ENCODE measurements at regions not wholly inside any gene's neighbourhood (a gene's known extent, or its start where the extent isn't known, plus 50 kb on each side); places are given as distances from the start of the nearest gene placed in this dataset.
"Not testable (repeated sequence)": the region's sequence is repeated elsewhere in the genome, so short reads cannot be mapped to it uniquely, and the experiment has no call there.

DNA sequence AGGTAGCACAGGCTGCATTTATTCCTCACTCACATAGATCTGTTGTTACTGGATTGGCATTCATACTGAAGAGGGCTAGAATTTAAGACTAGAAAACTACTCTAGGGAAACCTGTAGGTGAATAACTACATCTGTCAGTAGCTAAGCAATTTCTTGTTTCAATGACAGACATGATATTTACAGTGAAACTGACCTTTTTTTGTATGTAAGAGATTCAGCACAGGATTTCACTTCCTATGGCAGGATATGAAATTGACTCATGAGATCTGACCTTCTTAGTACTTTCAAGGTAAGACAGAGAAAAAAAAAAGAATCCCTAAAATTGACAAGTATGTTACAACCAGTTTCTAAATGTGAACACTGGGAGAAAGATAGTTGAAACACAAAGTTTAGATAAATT lies 189.8 kb upstream of the SLC16A7 start:
- DNase-seq (ENCODE audit: low read depth, low spot score), result no peak

DNA sequence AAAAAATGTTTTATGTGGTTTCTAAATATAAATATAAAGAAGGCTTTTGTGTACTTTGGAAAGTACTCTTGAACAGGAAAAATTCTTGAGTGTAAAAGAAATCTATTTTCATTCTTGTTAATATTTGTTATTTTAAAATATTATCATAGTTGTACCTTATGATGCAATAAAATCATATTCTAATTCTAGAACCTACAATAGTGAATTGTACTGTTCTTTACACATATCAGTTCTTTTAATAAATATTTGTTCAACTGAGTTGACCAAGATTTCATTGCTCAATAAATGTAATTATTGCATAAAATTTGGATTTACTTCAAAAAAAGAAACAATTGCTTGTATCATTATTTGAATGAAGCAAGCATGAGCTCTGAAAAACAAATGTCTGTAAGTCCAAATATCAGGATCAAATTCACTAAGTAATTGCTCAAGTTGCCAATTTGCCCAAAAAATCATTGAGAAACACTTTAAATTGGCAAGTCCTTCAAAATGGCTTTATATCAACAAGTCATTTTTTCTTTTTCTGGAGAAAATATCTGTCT lies 191.6 kb upstream of the SLC16A7 start:
- DNase-seq (ENCODE audit: low read depth, low spot score), result no peak

DNA sequence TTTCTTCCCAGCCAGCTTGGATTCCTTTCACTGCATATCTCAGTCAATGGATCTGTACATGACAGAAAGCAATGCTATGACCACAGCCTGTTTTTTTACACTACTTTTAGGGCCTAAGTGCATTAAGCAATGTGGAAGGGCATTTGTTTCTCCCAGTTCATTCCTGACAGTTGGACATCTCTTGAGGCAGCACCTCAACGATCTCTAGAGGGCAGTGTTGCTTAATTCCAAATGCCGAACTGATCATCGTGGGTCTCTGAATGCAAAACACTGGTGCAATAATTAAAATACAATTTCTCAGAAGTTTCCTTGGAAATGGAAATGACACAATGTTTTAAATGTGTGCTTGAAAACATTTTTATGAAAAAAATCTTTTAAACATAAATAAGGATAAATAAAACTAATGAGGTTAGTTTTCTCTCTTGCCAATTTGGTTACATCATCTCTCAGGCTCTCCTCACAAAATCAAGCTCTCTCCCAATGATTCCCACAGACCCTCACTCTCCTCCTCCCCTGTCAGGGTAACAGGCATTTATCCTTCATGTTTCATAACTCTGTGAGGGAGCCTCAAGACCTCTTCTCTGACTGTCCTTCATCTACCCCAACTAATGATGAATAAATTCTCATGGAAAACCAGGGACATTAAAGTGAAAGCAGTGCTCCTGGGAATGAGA lies 192.4 kb upstream of the SLC16A7 start:
- peak; percentile 51 for DNase-seq (ENCODE audit: low read depth, low spot score)

DNA sequence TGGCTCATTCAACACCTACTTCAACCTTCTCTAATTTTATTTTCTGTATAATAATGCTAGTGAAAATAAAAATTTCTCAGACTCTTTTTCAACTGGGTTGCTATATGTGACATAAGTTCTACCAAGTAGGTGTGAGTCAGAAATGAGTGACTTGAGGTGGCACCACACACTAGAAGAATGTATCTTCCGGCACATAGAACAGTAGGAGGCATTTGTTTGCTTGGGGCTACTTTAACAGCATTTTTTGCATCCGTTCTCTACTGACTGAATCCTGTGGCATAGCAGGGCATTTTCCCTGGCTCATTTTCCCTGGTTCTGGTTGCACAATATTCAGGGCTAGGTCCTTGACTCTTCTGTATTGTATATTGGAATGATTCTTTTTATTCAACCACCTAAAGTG lies 194.0 kb upstream of the SLC16A7 start:
- no peak for DNase-seq (ENCODE audit: low read depth, low spot score)

DNA sequence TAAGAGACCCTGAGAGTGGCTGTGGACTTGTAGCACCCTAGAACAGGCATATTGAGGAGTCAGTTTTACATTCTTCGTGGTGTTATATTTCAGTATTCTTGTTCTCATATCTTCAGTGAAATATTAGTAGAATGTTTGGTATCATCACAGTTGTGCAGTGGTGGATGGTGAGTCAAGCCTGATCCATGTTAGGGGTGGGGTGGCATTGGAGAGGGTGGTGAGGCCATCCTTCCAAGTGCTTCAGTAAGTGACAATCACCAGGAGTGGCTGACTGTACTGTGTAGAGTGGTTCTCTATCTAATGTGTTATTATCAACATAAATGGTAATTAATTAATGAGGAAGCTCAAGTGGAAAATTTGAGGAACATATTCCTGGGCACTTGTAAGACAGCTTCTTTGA lies 197.7 kb upstream of the SLC16A7 start:
- no peak for DNase-seq (ENCODE audit: low read depth, low spot score)

DNA sequence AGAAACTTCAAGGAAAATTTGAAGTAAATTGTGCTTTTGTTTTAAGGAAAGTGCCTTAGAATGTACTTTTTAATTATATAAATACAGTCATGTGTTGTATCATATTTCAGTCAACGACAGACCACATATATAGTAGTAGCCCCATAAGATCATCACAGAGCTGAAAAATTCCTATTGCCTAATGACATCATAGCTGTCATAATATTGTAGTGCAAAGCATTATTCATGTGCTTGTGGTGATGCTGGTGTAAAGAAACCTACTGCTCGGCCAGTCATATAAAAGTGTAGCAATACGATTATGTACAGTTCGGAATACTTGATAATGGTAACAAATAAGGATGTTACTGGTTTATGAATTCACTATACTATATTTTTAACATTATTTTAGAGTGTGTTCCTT lies 198.9 kb upstream of the SLC16A7 start:
- no peak for DNase-seq (ENCODE audit: low read depth, low spot score)

DNA sequence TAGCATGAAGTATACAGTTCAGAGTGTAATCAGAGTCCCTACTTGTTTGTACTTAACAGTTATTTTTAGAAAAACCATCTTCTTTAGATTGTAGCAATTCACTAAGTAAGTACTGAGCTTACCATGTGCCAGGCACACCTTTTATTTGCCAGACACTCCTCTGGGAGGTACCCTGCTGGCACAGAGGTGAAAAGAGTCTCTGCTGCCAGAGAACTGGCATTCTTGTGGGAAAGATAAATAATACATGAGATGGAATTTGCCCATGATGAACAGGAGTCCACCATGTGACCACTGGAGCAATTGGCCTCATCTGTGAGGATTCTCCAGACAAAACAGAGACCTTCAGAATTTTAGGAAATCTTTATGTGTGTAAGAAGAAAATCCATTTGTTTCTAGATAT lies 199.3 kb upstream of the SLC16A7 start:
- no peak for DNase-seq (ENCODE audit: low read depth, low spot score)

DNA sequence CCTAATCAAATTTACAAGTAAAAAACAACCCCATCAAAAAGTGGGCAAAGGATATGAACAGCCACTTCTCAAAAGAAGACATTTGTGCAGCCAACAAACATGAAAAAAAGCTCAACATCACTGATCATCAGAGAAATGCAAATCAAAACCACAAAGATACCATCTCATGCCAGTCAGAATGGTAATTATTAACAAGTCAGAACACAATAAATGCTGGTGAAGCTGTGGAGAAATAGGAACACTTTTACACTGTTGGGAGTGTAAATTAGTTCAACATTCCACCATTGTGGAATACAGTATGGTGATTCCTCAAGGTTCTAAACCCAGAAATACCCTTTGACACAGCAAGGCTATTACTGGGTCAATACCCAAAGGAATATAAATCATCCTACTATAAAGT lies 200.5 kb upstream of the SLC16A7 start:
- DNase-seq (ENCODE audit: low read depth, low spot score), result not testable (repeated sequence)

DNA sequence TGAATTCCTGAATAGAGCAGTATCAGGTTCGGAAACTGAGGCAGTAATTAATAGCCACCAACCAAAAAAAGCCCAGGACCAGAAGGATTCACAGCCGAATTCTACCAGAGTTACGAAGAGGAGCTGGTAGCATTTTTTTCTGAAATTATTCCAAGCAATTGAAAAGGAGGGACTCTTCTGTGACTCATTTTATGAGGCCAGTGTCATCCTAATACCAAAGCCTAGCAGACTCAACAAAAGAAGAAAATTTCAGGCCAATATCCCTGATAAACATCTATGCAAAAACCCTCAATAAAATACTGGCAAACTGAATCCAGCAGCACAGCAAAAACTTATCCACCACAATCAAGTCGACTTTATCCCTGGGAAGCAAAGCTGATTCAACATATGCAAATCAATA lies 202.3 kb upstream of the SLC16A7 start:
- DNase-seq (ENCODE audit: low read depth, low spot score), result no peak

DNA sequence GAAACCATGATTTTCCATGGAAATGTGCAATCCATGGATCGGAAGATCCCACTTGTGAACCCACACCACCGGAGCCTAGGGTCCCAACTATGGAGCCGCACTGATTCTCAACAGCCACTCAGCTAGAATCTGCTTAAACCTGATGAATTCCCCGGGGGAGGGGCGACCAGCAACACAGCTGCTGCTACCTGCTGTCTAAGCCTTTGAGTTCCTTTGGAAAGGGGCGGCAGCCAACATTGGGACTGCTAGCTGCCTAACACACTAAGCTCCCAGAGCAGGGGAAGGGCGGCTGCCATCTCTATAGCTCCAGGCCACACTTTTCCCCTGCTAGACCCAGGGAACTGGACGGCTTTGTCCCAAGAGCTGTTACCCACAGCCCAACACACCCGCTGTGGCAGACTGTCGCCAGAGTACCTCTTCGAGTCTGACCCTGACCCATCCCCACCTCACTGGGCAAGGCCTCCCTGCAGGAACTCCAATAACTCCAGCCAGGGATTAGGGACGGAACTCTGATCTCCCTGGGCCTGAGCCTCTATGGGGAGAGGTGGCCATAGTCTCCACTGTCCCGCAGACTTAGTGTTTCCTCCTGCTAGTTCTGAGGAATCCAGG lies 205.8 kb upstream of the SLC16A7 start:
- DNase-seq (ENCODE audit: low read depth, low spot score), result peak; percentile 4

DNA sequence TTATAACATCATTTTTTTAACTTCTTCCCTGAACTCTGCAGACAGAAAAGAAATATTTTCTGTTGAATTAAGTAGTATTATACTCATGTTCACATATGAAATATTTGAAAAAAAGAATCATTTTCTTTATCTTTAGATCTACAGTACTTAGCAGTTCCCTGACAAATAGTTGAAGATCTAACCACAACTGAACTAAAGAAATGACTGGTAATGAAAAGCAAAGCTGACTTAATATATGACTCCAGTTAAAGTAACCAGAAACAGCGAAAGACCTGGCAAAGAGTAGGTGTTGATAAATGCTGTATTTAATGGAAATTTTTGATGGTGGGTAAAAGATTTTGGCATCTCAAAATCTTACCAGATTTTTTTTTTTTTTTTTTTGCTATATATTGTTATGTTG lies 207.1 kb upstream of the SLC16A7 start:
- no peak for DNase-seq (ENCODE audit: low read depth, low spot score)

DNA sequence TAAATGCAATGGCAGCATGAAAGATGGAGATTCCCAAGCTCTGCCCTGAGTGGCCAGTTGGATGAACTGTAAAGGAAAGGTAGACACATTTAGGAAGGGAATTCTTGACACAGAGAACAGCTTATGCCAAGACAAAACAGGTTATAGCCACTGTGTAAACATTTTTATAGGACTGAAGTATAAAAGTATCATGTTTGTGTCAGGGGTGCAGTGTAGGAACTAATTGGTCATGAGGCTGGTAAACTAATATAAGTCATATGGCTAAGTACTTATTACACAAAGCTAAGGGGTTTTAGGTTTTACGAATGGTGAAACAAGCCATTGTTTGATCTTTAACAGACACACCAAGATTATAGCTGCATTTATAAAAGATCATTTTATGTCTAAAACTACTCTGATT lies 207.7 kb upstream of the SLC16A7 start:
- DNase-seq (ENCODE audit: low read depth, low spot score), result no peak

DNA sequence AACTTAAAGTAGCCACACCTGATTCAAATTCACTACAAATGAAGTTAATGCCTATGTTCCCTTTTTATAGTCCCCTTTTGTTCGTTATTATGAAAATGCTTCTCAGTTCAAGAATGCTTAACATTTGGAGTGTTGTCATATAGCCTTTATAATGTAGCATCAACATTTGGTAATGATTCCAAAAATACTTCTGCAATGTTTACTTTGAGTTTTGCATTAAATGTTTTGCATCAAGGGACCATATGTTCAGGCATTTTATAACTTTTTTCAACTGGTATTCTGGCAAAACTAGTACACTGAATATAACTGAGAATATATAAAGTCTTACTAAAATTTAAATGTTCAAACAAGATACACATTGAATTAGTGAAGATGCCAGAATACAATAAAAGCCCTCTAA lies 209.6 kb upstream of the SLC16A7 start:
- DNase-seq (ENCODE audit: low read depth, low spot score), result no peak

DNA sequence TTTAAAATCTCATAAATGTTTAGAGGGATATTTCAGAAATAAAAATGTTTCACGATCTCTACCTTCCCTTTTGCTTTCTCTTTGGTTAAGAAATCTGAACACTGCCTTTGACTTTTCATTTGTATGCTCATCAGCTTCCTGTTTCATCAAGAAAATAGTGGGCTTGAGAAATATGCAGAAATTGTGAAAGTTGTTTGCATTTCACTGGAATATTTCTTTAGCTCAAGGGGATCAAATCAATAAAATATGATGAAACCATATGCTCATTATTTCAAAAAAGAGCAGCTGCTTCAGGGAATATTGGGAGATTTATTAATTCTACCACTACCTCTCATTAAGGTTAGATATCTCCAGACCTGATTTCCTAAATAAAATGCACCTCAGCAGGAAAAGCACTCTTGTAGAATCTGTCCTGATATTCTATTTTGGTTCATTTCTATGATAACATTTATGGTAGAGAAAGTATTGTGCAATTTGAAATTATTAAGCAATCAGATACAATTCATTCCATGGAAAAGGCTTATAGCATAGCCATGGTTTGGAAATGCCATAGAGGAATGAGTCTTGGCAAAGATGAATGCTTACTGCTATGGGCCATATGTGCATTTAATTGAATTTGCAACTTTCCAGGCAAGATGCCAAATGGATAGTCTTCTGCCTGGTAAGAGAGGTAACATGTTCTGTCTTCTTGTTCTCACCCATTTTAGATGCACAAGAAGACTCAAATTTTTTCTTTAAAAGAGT lies 212.6 kb upstream of the SLC16A7 start:
- DNase-seq (ENCODE audit: low read depth, low spot score), result no peak

DNA sequence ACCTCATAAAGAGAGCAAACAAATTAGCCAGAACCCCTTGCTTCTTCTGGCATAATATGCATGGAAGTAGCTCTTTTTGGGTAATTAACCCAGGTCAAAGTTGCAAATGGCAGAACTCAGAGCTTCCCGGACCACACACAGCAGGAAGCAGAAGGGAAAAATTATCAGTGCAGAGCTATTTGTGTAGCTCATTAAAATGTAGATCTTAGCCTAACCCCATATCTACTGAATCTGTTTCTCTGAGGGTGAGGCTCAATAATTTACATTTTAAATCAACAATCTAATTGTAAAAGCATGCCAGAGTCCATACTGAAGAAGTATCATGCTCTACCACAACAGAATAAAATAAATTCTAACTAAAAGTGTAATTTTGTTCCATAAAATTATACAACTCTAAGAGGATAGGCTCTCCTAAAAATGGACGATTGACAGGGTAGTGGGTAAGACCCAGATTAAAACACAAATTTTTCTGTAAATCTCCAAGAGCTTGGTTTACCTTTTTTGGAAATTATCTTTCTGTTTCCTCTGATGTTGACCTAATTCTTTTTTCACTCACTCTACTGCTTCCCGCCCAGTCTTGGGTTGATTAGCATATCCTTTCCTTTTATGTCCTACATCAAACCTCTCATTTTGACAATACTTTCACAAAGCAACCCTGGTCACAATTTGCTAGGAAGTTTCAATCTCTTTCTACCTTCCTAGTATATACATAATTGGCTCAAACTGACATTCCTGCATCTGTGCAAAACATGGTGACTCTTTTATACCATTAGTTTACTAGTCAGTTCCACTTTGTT lies 213.3 kb upstream of the SLC16A7 start:
- no peak for DNase-seq (ENCODE audit: low read depth, low spot score)

DNA sequence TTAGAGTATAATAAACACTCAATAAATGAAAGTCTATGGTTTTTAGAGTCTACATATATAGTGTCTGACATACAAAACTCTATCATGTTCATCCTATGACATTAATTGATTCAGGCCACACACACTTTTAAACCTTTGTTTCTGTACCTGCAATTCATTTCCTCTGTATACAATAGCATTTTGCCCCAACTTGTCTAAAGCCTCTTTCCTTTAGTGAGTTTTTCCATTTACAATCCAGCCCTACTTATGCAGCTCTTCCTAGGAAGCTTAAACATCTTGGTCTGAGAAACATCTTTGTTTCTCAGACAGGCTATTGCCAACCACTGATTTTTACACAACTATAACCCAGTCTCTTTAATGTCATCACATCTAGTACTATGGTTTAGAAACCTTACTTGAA lies 214.7 kb upstream of the SLC16A7 start:
- no peak for DNase-seq (ENCODE audit: low read depth, low spot score)

DNA sequence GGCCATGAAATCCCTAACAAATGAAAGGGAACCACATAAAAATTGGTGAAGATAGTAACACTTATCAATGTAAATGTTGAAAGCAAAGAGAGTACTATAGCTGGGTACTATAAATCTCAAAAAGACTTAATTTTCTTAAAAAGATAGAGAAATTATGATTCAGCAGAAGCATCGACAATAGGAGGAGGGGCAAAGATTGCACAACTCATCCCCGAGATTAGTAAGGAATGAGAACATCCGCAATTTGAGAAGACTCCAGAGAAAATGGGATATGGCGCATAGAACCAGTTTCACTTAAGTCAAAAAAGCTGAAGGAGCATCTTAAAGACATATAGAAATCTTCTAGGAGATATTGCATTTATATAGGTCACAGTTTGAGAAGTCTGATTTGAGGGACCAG lies 220.2 kb upstream of the SLC16A7 start:
- DNase-seq (ENCODE audit: low read depth, low spot score), result no peak

DNA sequence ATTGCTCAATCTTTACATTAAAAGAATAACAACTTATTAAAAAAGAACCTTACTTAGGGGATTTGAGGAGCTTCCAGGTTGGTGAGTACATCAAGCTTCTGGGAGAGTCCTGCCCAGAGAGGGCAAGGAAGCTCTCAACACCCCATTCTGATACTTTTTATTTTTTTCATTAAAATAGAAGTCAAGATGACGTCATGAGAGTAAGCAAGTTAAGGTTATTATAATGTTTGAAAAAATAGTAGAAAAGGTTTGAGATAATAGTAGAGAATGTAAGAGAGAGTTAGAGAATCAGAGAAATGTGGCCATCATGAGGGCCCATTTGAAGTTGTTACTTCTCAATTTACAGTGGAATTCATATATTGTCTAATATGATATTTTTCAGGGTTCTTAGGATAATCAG lies 221.0 kb upstream of the SLC16A7 start:
- no peak for DNase-seq (ENCODE audit: low read depth, low spot score)

DNA sequence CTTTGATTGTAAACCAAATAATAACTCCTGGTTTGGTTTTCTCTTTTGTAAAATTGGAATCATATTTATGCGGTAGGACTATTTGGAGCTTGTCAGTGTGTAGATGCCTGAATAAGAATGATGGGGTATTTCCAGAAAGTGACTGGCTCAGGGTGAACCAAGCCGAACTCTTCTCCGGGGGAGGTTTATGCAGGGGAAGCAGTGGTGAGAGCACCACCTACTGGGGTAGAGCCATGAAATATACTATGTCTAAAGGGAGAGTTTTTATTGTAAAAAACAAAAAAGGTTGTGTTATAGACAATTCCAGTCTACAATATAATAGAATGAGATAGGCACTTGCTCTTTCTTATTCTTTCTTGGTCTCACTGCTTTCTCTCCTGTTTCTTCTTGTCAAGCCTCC lies 222.9 kb upstream of the SLC16A7 start:
- peak; percentile 29 for DNase-seq (ENCODE audit: low read depth, low spot score)

DNA sequence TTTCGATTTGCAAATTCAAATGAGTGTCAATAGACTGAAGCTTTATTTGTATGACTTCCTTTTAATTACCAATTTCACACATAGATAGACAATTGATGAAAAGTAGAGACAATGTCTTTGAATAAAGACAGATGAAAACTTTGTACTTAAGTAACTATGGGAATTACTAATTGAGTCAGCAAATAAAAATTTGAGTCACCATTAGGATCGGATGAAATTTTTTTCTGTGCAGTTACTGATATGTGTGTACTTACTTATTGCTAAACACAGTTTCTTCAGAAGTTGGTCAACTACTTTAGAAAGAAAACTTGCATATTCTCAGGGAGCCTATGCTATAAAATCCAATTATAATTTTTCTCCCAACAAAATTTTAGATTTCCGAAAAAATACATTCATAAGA lies 224.9 kb upstream of the SLC16A7 start:
- no peak for DNase-seq (ENCODE audit: low read depth, low spot score)

DNA sequence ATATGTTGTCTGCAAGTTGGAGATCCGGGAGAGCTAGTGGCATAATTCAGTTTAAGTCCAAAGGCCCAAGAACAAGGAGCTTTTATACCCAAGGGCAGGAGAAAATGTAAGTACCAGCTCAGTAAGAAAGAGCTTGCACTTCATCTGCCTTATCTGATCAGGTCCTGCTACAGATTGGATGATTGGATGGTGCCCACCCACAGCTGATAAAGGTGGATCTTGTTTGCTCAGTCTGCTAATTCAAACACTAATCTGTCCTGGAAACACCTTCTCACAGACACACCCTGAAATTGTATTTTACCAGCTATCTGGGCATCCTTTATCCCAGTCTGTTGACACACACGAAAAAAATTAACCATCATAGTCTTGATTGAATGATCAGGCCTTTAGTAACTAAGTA lies 230.7 kb upstream of the SLC16A7 start:
- DNase-seq (ENCODE audit: low read depth, low spot score), result no peak

DNA sequence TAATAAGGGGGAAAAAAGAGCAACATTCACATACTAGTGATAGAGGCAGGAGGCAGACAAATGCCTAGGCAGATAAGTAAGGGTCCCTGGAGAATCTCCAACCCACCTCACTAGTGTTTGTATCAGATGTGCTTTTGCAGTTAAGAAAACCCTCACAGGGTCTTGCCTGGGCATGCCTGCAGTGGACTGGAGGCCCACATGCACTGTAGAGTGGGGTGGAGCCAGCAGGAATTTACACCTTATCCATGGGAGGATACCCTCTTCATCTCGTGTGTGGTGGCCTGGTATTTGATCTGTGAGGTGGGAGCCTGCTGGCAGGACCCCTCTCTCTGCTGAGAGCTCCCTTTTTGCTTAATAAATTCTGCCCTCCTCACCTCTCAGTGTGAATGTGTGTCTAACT lies 238.0 kb upstream of the SLC16A7 start:
- peak; percentile 6 for DNase-seq (ENCODE audit: low read depth, low spot score)
